Upper lobe of right lung (tissue), 1 donor: ENCODE measurements at regions not wholly inside any gene's neighbourhood (a gene's known extent, or its start where the extent isn't known, plus 50 kb on each side); places are given as distances from the start of the nearest gene placed in this dataset.

Experiments
- ATAC-seq: fragments of 200-7000 bp; cut with Tn5 transposase; one replicate; pipeline ENCODE4 v1.9.1; 2020; ENCODE audit warnings: mild to moderate bottlenecking, moderate library complexity
- DNase-seq: peaks from one replicate; pipeline ENCODE4 v3.0.0-alpha.2; 2020
- H3K27ac ChIP-seq: fragments of 200-600 bp; one replicate; pipeline ENCODE4 v1.8.0; 2022
- H3K27me3 ChIP-seq: fragments of 200-600 bp; one replicate; pipeline ENCODE4 v1.8.0; 2022; ENCODE audit warnings: mild to moderate bottlenecking
- H3K36me3 ChIP-seq: fragments of 200-600 bp; one replicate; pipeline ENCODE4 v1.8.0; 2022
- H3K4me1 ChIP-seq: fragments of 200-600 bp; one replicate; pipeline ENCODE4 v1.8.0; 2022
- H3K4me3 ChIP-seq: fragments of 200-600 bp; one replicate; pipeline ENCODE4 v1.8.0; 2022; ENCODE audit warnings: mild to moderate bottlenecking
- H3K9me3 ChIP-seq: fragments of 200-600 bp; one replicate; pipeline ENCODE4 v1.8.0; 2022
- CTCF ChIP-seq: fragments of 200-600 bp; IDR thresholded peaks from one replicate; pipeline ENCODE4 v1.8.0; 2022; ENCODE audit warnings: antibody characterized with exemption
- intact Hi-C: fragments of 100-400 bp; cut with DNase I; formaldehyde crosslinking; loops from one replicate; pipeline ENCODE4 v1.11.0; 2022
- donor health status: DM: no; HTN: yes; CAD: no; lungs with severe emphysema.

- no peak overlapping the region for H3K27ac ChIP-seq
- peaks cover 34% of the 10 kb centered on the region for H3K27me3 ChIP-seq
- intact Hi-C loops = no loop called here
These were observed 198.2 kb upstream of the KCNG1 start for GRCh38 chr20:51221103-51221502.

GRCh38 chr20:51220293-51220706 is 197.4 kb upstream of the KCNG1 start:
- Histone ChIP-seq H3K4me1 (no peaks in the 10 kb centered on the region), H3K4me3 (no peak overlapping the region), H3K9me3 (no peaks in the 10 kb centered on the region), H3K36me3 (no peaks in the 10 kb centered on the region), H3K27me3 (peaks cover 40% of the 10 kb centered on the region), H3K27ac (no peak overlapping the region)
- intact Hi-C loops = no loop called here
- DNase-seq = peak; percentile 77
- ATAC-seq = peak; percentile 85
- TF ChIP-seq CTCF = peak; percentile 83

More at GRCh38 chr20:51221103-51221502, 198.2 kb upstream of the KCNG1 start:
- no peak for DNase-seq
- Histone ChIP-seq H3K9me3 (no peaks in the 10 kb centered on the region), H3K4me1 (no peaks in the 10 kb centered on the region), H3K4me3 (no peak overlapping the region), H3K36me3 (no peaks in the 10 kb centered on the region)
- TF ChIP-seq CTCF = no peak
- ATAC-seq = no peak

- no peaks in the 10 kb centered on the region for H3K4me1 ChIP-seq
- no peak for ATAC-seq
- H3K27me3 ChIP-seq = peaks cover 47% of the 10 kb centered on the region
- no peaks in the 10 kb centered on the region for H3K9me3 ChIP-seq
- H3K4me3 ChIP-seq = no peak overlapping the region
- no peaks in the 10 kb centered on the region for H3K36me3 ChIP-seq
- no peak for DNase-seq
- TF ChIP-seq CTCF = no peak
- no peak overlapping the region for H3K27ac ChIP-seq
- intact Hi-C loops = no loop called here
These were observed 196.6 kb upstream of the KCNG1 start for GRCh38 chr20:51219544-51219943.

- ATAC-seq (no peak), DNase-seq (no peak)
- peaks cover 50% of the 10 kb centered on the region for H3K27me3 ChIP-seq
- intact Hi-C loops = no loop called here
- TF ChIP-seq CTCF = no peak
- H3K4me1 ChIP-seq = no peaks in the 10 kb centered on the region
- H3K4me3 ChIP-seq = no peak overlapping the region
- no peaks in the 10 kb centered on the region for H3K36me3 ChIP-seq
- no peaks in the 10 kb centered on the region for H3K9me3 ChIP-seq
- H3K27ac ChIP-seq = no peak overlapping the region
These were observed 195.7 kb upstream of the KCNG1 start for GRCh38 chr20:51218603-51219002.

- ATAC-seq (no peak), DNase-seq (no peak)
- TF ChIP-seq CTCF = no peak
- H3K4me1 ChIP-seq = no peaks in the 10 kb centered on the region
- no peaks in the 10 kb centered on the region for H3K9me3 ChIP-seq
- H3K4me3 ChIP-seq = no peak overlapping the region
- intact Hi-C loops = no loop called here
- H3K27me3 ChIP-seq = peaks cover 54% of the 10 kb centered on the region
- no peaks in the 10 kb centered on the region for H3K36me3 ChIP-seq
- no peak overlapping the region for H3K27ac ChIP-seq
These were observed 194.6 kb upstream of the KCNG1 start for GRCh38 chr20:51217347-51218045.

GRCh38 chr20:51216850-51217249 is 193.9 kb upstream of the KCNG1 start:
- H3K4me3 ChIP-seq = no peak overlapping the region
- no peaks in the 10 kb centered on the region for H3K4me1 ChIP-seq
- H3K9me3 ChIP-seq = no peaks in the 10 kb centered on the region
- no peak for TF ChIP-seq CTCF
- H3K27me3 ChIP-seq = peaks cover 55% of the 10 kb centered on the region
- DNase-seq (no peak), ATAC-seq (no peak)
- no peak overlapping the region for H3K27ac ChIP-seq
- H3K36me3 ChIP-seq = no peaks in the 10 kb centered on the region
- intact Hi-C loops = no loop called here
